GM19328 (cell line): ENCODE measurements at regions not wholly inside any gene's neighbourhood (a gene's known extent, or its start where the extent isn't known, plus 50 kb on each side); places are given as distances from the start of the nearest gene placed in this dataset.

Experiments used
- ATAC-seq: cut with Tn5 transposase; IDR thresholded peaks from one replicate; pipeline ENCODE4 v1.9.1; 2021; ENCODE audit warnings: mild to moderate bottlenecking, moderate library complexity; ENCODE audit not compliant: unreplicated experiment

GRCh38 chr12:105783983-105784947, 354.5 kb downstream of the NUAK1 start:
- no peak for ATAC-seq

DNA sequence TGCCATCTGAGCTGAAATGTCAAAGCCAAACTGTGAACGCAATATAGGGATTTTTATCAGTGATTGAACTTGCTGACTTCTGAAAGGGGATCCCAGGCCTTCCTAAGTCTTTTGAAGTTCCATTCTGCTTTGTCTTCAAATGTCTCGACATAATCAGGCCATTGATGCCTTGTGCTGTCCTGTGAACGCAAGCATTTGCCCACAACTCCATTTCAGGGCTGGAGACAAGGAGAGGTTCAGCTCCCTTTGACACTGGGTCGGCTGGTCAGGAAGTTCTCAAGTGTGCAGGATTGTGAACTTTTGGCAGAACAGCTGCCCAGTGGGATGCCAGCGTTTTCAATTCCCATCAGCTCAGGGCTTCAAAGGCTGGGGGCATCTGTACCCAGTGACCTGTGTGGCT, 345.3 kb downstream of the NUAK1 start:
- no peak for ATAC-seq

GRCh38 chr12:105798256-105798845, 340.4 kb downstream of the NUAK1 start:
- ATAC-seq, result no peak

GRCh38 chr12:105799103-105799502, 339.7 kb downstream of the NUAK1 start:
- no peak for ATAC-seq

GRCh38 chr12:105801351-105801750, 337.4 kb downstream of the NUAK1 start:
- no peak for ATAC-seq

GRCh38 chr12:105803292-105803691, 335.5 kb downstream of the NUAK1 start:
- ATAC-seq, result no peak

- no peak for ATAC-seq
Measured at GRCh38 chr12:105804591-105805265, 334.0 kb downstream of the NUAK1 start.

DNA sequence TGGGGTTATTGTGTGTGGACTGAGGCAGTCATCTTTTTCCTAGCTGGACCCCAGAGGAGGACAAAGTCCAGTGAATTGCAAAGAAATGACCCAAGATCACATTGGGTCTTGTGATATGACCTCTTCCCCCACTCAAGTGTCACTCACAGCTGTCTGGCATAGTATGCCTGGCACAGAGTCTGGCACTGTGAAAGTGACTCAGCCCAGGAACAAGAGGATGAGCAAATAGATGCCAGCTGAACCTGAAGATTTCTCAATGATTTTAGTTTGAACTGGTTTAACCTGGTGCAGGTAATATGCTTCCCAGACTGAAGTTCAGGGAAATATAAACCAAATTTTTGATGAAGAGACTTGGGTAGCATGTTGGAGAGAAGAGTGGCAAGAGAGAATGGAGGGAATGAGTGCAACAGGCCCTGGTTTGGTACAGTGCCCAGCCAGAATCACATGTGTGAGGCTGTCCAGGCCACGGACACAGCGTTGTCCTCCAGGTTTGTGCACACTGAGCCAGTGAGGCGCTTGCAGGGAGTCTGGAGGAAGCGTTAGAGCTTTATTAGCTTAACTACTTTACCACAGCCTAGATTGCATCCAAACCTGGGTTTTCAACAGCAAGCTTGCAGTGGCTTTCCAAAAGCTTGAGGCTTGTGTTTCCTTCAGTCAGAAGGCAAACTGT, 332.9 kb downstream of the NUAK1 start:
- ATAC-seq, result no peak

DNA sequence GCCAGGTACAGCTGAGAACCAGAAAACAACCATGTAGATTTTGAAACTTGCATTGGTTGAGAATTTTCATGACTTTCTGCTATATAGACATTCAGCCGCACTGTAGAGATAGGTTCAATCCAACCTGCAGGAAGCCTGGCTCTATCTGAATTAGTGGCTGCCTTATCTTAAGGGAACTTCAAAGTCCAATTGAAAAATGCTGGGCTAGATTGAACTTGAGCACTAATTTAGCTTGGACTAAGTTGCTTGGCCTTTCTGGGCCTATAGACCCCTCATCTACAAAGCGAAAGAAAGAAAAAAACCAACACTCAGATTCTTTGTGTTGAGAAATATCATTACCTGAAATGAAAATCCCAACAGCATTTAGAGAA, 332.4 kb downstream of the NUAK1 start:
- ATAC-seq, result no peak

GRCh38 chr12:105812366-105812765, 326.4 kb downstream of the NUAK1 start:
- no peak for ATAC-seq

GRCh38 chr12:105813201-105813600, 325.6 kb downstream of the NUAK1 start:
- ATAC-seq, result no peak

DNA sequence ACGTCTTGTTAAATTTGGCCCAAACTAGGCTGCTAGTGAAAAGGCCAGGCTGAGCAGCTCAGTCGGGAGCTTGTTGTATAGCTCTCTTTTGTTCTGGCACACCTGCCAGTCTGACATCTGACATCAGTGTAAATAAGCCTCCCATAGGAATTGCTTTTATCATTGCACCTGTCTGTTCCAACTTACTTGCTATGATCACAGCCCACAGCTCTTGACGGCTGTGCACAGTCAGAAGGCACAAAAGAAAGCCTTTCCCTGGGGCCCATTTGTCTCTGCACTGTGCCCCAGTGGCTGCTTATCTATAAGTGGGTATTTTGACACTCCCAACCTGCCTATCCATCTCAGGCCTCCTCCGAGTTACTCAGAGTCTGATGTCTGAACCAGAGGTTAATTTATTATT, 324.5 kb downstream of the NUAK1 start:
- ATAC-seq, result no peak

- no peak for ATAC-seq
Measured at GRCh38 chr12:105819549-105819948, 319.2 kb downstream of the NUAK1 start.

DNA sequence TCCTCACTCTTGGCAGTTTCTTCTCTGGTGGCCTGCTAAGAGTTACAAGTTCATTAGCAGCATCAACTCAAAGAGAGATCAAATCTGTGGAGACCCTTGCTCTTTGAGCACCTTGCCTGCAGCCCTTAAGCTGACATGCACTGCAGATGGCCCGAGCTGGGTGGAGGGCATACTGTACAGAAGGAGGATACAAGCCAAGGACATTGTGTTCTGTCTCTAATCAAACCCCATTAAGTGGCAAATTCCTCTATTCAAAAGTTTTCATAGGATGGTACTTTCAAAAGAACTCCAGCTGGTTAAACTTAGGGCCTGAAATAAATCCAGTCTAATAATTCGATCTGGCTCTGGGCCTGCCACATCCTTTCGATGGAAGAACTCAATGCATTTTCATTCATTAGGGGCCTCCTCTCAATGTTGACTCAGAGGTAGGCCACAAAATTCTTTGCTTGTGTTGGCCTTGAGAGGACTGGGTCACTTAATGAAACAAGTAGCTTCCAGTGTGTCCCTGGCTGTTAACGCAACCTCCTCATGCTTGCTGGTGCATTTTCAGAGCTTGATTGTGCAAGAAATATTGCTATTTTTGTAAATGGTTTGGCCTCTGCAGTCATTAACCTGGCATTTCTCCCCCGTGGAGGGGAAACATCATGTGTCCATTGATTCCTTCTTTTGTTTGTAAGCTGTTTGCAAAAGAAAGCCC, 318.2 kb downstream of the NUAK1 start:
- ATAC-seq, result no peak

- ATAC-seq, result no peak
Measured at GRCh38 chr12:105822131-105823105, 316.3 kb downstream of the NUAK1 start.

GRCh38 chr12:105823810-105824209, 314.9 kb downstream of the NUAK1 start:
- ATAC-seq, result no peak

DNA sequence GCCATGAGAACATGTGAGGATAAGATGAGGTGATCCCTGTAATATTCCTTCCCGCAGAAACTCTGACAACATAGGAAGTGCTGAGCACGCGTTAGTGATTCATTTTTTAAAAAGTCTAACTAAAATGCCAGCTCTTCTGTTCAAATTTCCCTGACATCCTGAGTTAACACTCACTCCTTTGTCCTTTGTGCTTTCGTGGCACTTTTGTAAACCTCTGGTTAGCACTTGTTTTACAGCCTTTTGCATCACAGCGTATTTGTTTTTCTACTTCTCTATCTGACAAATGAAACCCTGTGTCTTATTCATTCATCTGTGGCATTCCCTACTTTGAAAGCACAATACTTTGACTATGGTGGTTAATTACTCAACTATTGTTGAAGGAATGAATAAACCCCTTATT, 313.6 kb downstream of the NUAK1 start:
- ATAC-seq, result no peak

- no peak for ATAC-seq
Measured at GRCh38 chr12:105831372-105831771, 307.4 kb downstream of the NUAK1 start.

DNA sequence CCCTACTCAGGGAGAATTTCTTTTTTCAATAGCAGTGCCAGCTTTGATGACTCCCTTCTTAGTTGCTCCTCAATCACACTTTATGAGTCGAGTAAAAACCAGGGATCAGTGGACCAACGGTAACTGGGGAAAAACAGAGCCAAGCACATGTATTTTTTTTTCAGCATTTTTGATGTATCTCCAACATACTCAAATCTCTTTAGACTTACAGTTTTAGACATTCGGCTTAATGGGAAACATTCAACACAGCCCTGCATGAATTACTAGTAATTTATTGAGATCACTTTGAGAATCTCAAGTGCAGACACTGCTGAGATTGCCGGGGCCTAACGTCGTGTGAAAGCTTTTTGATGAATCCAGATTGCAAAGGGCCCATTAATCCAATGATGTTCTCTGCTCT, 306.7 kb downstream of the NUAK1 start:
- no peak for ATAC-seq

GRCh38 chr12:105832806-105833205, 305.9 kb downstream of the NUAK1 start:
- no peak for ATAC-seq
